H9 (cell line): ENCODE measurements at regions not wholly inside any gene's neighbourhood (a gene's known extent, or its start where the extent isn't known, plus 50 kb on each side); places are given as distances from the start of the nearest gene placed in this dataset.
A peak's percentile ranks its signal among the peaks of the same experiment; 100 is the strongest.

Source experiments
- DNase-seq: peaks from one replicate; pipeline ENCODE4 v3.0.0-alpha.2; 2017
- H2AFZ ChIP-seq: one replicate; pipeline ENCODE4 v1.6.1; 2013; ENCODE audit warnings: mild to moderate bottlenecking, low read length, control low read depth, moderate library complexity
- H2AK5ac ChIP-seq: 2 replicates; pipeline ENCODE4 v1.6.1; 2013; ENCODE audit warnings: low read length, control low read depth, mixed read lengths; ENCODE audit not compliant: insufficient read length
- H2BK120ac ChIP-seq: one replicate; pipeline ENCODE4 v1.6.1; 2013; ENCODE audit warnings: low read depth, mild to moderate bottlenecking, low read length, control low read depth, inconsistent platforms; ENCODE audit not compliant: poor library complexity, severe bottlenecking
- H2BK12ac ChIP-seq: 2 replicates; pipeline ENCODE4 v1.6.1; 2013; ENCODE audit warnings: low read length, control low read depth, mixed read lengths, low read depth; ENCODE audit not compliant: insufficient read length
- H2BK15ac ChIP-seq: 2 replicates; pipeline ENCODE4 v1.6.1; 2013; ENCODE audit warnings: low read depth, low read length, control low read depth
- H2BK20ac ChIP-seq: one replicate; pipeline ENCODE4 v1.6.1; 2013; ENCODE audit warnings: low read depth, mild to moderate bottlenecking, low read length, control low read depth, inconsistent platforms; ENCODE audit not compliant: poor library complexity, severe bottlenecking
- H2BK5ac ChIP-seq: 2 replicates; pipeline ENCODE4 v1.6.1; 2013; ENCODE audit warnings: low read length, control low read depth, mixed read lengths; ENCODE audit not compliant: insufficient read length
- H3K14ac ChIP-seq: 2 replicates; pipeline ENCODE4 v1.6.1; 2013; ENCODE audit warnings: low read length, control low read depth; ENCODE audit not compliant: insufficient read depth
- H3K18ac ChIP-seq: 2 replicates; pipeline ENCODE4 v1.6.1; 2013; ENCODE audit warnings: low read depth, mild to moderate bottlenecking, mixed read lengths, low read length, control low read depth; ENCODE audit not compliant: insufficient read length
- H3K23ac ChIP-seq: 2 replicates; pipeline ENCODE4 v1.6.1; 2013; ENCODE audit warnings: low read length, control low read depth, mixed read lengths, low read depth; ENCODE audit not compliant: insufficient read length
- H3K23me2 ChIP-seq: 2 replicates; pipeline ENCODE4 v1.6.1; 2013; ENCODE audit warnings: low read depth, mild to moderate bottlenecking, mixed read lengths, low read length, control low read depth; ENCODE audit not compliant: insufficient read length, poor library complexity, severe bottlenecking
- H3K27ac ChIP-seq: 2 replicates; pipeline ENCODE4 v1.5.1; 2013; ENCODE audit warnings: low read length, control low read depth, mixed read lengths, low read depth; ENCODE audit not compliant: insufficient read length
- H3K27me3 ChIP-seq: 2 replicates; pipeline ENCODE4 v1.6.1; 2013; ENCODE audit warnings: low read length, control low read depth, inconsistent platforms; ENCODE audit not compliant: insufficient read depth
- H3K4ac ChIP-seq: 2 replicates; pipeline ENCODE4 v1.6.1; 2013; ENCODE audit warnings: low read depth, mild to moderate bottlenecking, control low read depth, inconsistent platforms, low read length, moderate library complexity
- H3K4me1 ChIP-seq: 2 replicates; pipeline ENCODE4 v1.6.1; 2013; ENCODE audit warnings: low read length, control low read depth, inconsistent platforms; ENCODE audit not compliant: insufficient read depth
- H3K4me2 ChIP-seq: 2 replicates; pipeline ENCODE4 v1.6.1; 2013; ENCODE audit warnings: low read length, control low read depth, mixed read lengths; ENCODE audit not compliant: insufficient read length, insufficient read depth
- H3K56ac ChIP-seq: 2 replicates; pipeline ENCODE4 v1.6.1; 2013; ENCODE audit warnings: low read depth, mild to moderate bottlenecking, mixed read lengths, low read length, control low read depth; ENCODE audit not compliant: insufficient read length
- H3K79me1 ChIP-seq: 2 replicates; pipeline ENCODE4 v1.6.1; 2013; ENCODE audit warnings: low read depth, mild to moderate bottlenecking, moderate library complexity, low read length, control low read depth, inconsistent platforms; ENCODE audit not compliant: insufficient read depth, poor library complexity, severe bottlenecking
- H3K79me2 ChIP-seq: 2 replicates; pipeline ENCODE4 v1.6.1; 2013; ENCODE audit warnings: low read length, control low read depth, inconsistent platforms; ENCODE audit not compliant: insufficient read depth
- H3K9ac ChIP-seq: 2 replicates; pipeline ENCODE4 v1.6.1; 2013; ENCODE audit warnings: low read length, control low read depth, mixed read lengths; ENCODE audit not compliant: insufficient read length; ENCODE audit errors: extremely low read depth
- H3K9me3 ChIP-seq: one replicate; pipeline ENCODE4 v1.6.1; 2013; ENCODE audit warnings: low read depth, low read length, inconsistent platforms; ENCODE audit not compliant: control insufficient read depth
- H3T11ph ChIP-seq: one replicate; pipeline ENCODE4 v1.6.1; 2013; ENCODE audit warnings: mild to moderate bottlenecking, low read length, control low read depth, inconsistent platforms
- H4K20me1 ChIP-seq: one replicate; pipeline ENCODE4 v1.6.1; 2013; ENCODE audit not compliant: control insufficient read depth, insufficient read length, insufficient read depth
- H4K5ac ChIP-seq: 2 replicates; pipeline ENCODE4 v1.6.1; 2013; ENCODE audit warnings: low read depth, mild to moderate bottlenecking, mixed read lengths, low read length, control low read depth; ENCODE audit not compliant: insufficient read length
- H4K8ac ChIP-seq: replicated peaks from 2 replicates; pipeline ENCODE4 v1.6.1; 2013; ENCODE audit warnings: low read length, control low read depth, mixed read lengths, low read depth; ENCODE audit not compliant: insufficient read length
- H4K91ac ChIP-seq: 2 replicates; pipeline ENCODE4 v1.6.1; 2013; ENCODE audit warnings: low read depth, mild to moderate bottlenecking, moderate library complexity, mixed read lengths, low read length, control low read depth; ENCODE audit not compliant: insufficient read length
- H3K27ac Mint-ChIP-seq, 3 experiments: 2 replicates in 2 of 3; 3 replicates in 1 of 3; pipeline ENCODE4 v1.8.0; 2020 to 2021; ENCODE audit warnings: mixed read lengths in 3 of 3, mild to moderate bottlenecking in 1 of 3, moderate library complexity in 1 of 3
- H3K27me3 Mint-ChIP-seq: 2 replicates; pipeline ENCODE4 v1.8.0; 2021; ENCODE audit warnings: low read depth, mild to moderate bottlenecking, moderate library complexity, mixed read lengths
- H3K36me3 Mint-ChIP-seq, 3 experiments: 2 replicates in 2 of 3; 3 replicates in 1 of 3; pipeline ENCODE4 v1.8.0; 2020 to 2021; ENCODE audit warnings: low read depth in 3 of 3, mixed read lengths in 3 of 3; ENCODE audit not compliant: insufficient read depth in 1 of 3
- H3K4me1 Mint-ChIP-seq, 2 experiments: 2 replicates each; pipeline ENCODE4 v1.8.0; 2020; ENCODE audit warnings: mixed read lengths in 2 of 2
- H3K4me3 Mint-ChIP-seq, 2 experiments: 2 replicates in 1 of 2; 3 replicates in 1 of 2; pipeline ENCODE4 v1.8.0; 2020 to 2021; ENCODE audit warnings: mild to moderate bottlenecking in 2 of 2, mixed read lengths in 2 of 2, moderate library complexity in 1 of 2
- H3K9me3 Mint-ChIP-seq, 2 experiments: 2 replicates in 1 of 2; 3 replicates in 1 of 2; pipeline ENCODE4 v1.8.0; 2020; ENCODE audit warnings: mild to moderate bottlenecking in 2 of 2, mixed read lengths in 2 of 2, moderate library complexity in 1 of 2
- CTCF ChIP-seq: fragments of 200-600 bp; sonication (generic); conservative IDR thresholded peaks from 3 replicates; pipeline ENCODE4 v1.8.0; 2021; ENCODE audit warnings: antibody characterized with exemption, mild to moderate bottlenecking
- WGBS: extraction: QIAGEN DNeasy Blood & Tissue Kit; methylation state at CpG from one replicate; pipeline ENCODE4 v1.1.7; 2013; ENCODE audit warnings: missing lambda C conversion rate, low lambda C conversion rate, mixed read lengths; ENCODE audit not compliant: insufficient read length; ENCODE audit errors: extremely low coverage; 5-methylcytosine and 5-hydroxymethylcytosine counted together

- Histone ChIP-seq H3K9me3 (no peaks in the 10 kb centered on the region), H3T11ph (no peak overlapping the region), H3K4me1 (peaks cover 2% of the 10 kb centered on the region; the same call in 1 of the 2 replicates), H4K20me1 (no peaks in the 10 kb centered on the region), H3K9ac (no peak overlapping the region), H2BK120ac (no peak overlapping the region), H2BK15ac (no peak overlapping the region), H4K5ac (no peak overlapping the region), H3K79me1 (no peaks in the 10 kb centered on the region), H2AK5ac (no peak overlapping the region), H2BK5ac (no peak overlapping the region), H3K14ac (no peak overlapping the region), H3K23ac (no peak overlapping the region), H4K8ac (no peak overlapping the region), H4K91ac (no peak overlapping the region), H3K79me2 (peaks cover 2% of the 10 kb centered on the region; the same call in 1 of the 2 replicates), H3K27me3 (no peaks in the 10 kb centered on the region), H3K18ac (no peak overlapping the region), H3K56ac (no peak overlapping the region), H2BK12ac (no peak overlapping the region), H3K27ac (peak overlapping the region; percentile 1), H3K23me2 (no peaks in the 10 kb centered on the region), H3K4me2 (no peak overlapping the region), H3K4ac (no peak overlapping the region), H2AFZ (no peak overlapping the region), H2BK20ac (no peak overlapping the region)
- Mint-ChIP-seq H3K4me1 (peaks cover 38 to 49% of the 10 kb centered on the region in 2 experiments), H3K27ac (peak overlapping the region in 2 of 3 experiments; percentile 6 to 90; a peak in 3 of 7 replicates), H3K9me3 (no peaks in the 10 kb centered on the region), H3K36me3 (peaks cover 0 to 8% (median 0%) of the 10 kb centered on the region in 3 experiments; a peak in 5 of 7 replicates), H3K4me3 (no peak overlapping the region), H3K27me3 (no peaks in the 10 kb centered on the region)
- no CpG with 5 or more reads among the region's 4 CpGs for WGBS
- TF ChIP-seq CTCF, result no peak
- DNase-seq, result no peak
These were observed 125.9 kb upstream of the FOXN3 start for GRCh38 chr14:89542786-89543424.
